Adrenal gland (tissue), 9 donors: ENCODE measurements at regions not wholly inside any gene's neighbourhood (a gene's known extent, or its start where the extent isn't known, plus 50 kb on each side); places are given as distances from the start of the nearest gene placed in this dataset.
A peak's percentile ranks its signal among the peaks of the same experiment; 100 is the strongest.

Experiments used
- DNase-seq, 7 donors: peaks; one replicate each; pipeline ENCODE4 v3.0.0-alpha.2; 2019 to 2020
- H3K27ac ChIP-seq, 5 donors: fragments of 200-600 bp; sonication (generic) in 4 of 5; 1 replicate in 3 of 5; 2 replicates in 2 of 5; pipeline versions ENCODE4 v1.5.1 to v1.8.0; 2016 to 2020; ENCODE audit warnings: mild to moderate bottlenecking in 1 of 5
- H3K27me3 ChIP-seq: fragments of 200-600 bp; 2 replicates; pipeline ENCODE4 v1.8.0; 2021
- H3K36me3 ChIP-seq, 2 donors: fragments of 200-600 bp; replicated peaks in 1 of 2; 1 replicate in 1 of 2; 2 replicates in 1 of 2; pipeline versions ENCODE4 v1.5.1 to v1.8.0; 2018 to 2022
- H3K4me1 ChIP-seq, 2 donors: fragments of 200-600 bp; replicated peaks in 1 of 2; 1 replicate in 1 of 2; 2 replicates in 1 of 2; pipeline versions ENCODE4 v1.5.1 to v1.8.0; 2018 to 2021
- H3K4me3 ChIP-seq, 4 donors: fragments of 200-600 bp; sonication (generic) in 3 of 4; one replicate each; pipeline ENCODE4 v1.5.1; 2016 to 2018
- H3K9me3 ChIP-seq, 3 donors: fragments of 200-600 bp; sonication (generic) in 1 of 3; replicated peaks in 1 of 3; 1 replicate in 2 of 3; 2 replicates in 1 of 3; pipeline versions ENCODE4 v1.5.1 to v1.8.0; 2016 to 2021
- POLR2A ChIP-seq, 2 donors: fragments of 450-650 bp; IDR thresholded peaks; one replicate each; pipeline ENCODE4 v1.6.1; 2017; ENCODE audit warnings: antibody characterized with exemption in 2 of 2, mild to moderate bottlenecking in 2 of 2, moderate library complexity in 1 of 2
- WGBS, 4 donors: extraction: QIAGEN DNeasy Blood & Tissue Kit in 2 of 4; methylation state at CpG; one replicate each; pipeline versions ENCODE4 v1.1.5 to v1.1.7; 2013 to 2017; 5-methylcytosine and 5-hydroxymethylcytosine counted together
- intact Hi-C, 2 donors: fragments of 100-400 bp; cut with DNase I; formaldehyde crosslinking; loops; one replicate each; pipeline versions ENCODE4 v1.14.1 to v1.15.0; 2022 to 2023
- TF ChIP-seq, protein P1 (sequence below), 6 experiments: fragments of 450-650 bp in 4 of 6; fragments of 200-600 bp in 2 of 6; sonication (generic) in 1 of 6; IDR thresholded peaks; 1 replicate in 5 of 6; 2 replicates in 1 of 6; pipeline versions ENCODE4 v1.5.1 to v1.8.0; 2016 to 2021; ENCODE audit warnings: antibody characterized with exemption in 6 of 6, mild to moderate bottlenecking in 2 of 6, moderate library complexity in 1 of 6
- donor health status: healthy with polysubstance abuse.
- donor health status: Bipolar disorder and iron deficiency.
- donor health status: DM: yes; HTN: yes; CAD: no.
- donor health status: DM: no; HTN: no; CAD: no.
- donor health status: DM: no; HTN: no; CAD: no.

GRCh38 chr2:134078354-134078753 is 175.5 kb upstream of the MGAT5 start:
- Histone ChIP-seq H3K4me3 (no peak overlapping the region), H3K36me3 (no peaks in the 10 kb centered on the region), H3K27me3 (no peaks in the 10 kb centered on the region), H3K27ac (peak overlapping the region in 1 of 5 donors; percentile 2), H3K9me3 (no peaks in the 10 kb centered on the region), H3K4me1 (peaks cover 1 to 4% of the 10 kb centered on the region in 2 donors)
- intact Hi-C loops: no loop called here
- no peak for TF ChIP-seq POLR2A (IDR thresholded peaks at IDR 0.05)
- TF ChIP-seq, protein P1, sequence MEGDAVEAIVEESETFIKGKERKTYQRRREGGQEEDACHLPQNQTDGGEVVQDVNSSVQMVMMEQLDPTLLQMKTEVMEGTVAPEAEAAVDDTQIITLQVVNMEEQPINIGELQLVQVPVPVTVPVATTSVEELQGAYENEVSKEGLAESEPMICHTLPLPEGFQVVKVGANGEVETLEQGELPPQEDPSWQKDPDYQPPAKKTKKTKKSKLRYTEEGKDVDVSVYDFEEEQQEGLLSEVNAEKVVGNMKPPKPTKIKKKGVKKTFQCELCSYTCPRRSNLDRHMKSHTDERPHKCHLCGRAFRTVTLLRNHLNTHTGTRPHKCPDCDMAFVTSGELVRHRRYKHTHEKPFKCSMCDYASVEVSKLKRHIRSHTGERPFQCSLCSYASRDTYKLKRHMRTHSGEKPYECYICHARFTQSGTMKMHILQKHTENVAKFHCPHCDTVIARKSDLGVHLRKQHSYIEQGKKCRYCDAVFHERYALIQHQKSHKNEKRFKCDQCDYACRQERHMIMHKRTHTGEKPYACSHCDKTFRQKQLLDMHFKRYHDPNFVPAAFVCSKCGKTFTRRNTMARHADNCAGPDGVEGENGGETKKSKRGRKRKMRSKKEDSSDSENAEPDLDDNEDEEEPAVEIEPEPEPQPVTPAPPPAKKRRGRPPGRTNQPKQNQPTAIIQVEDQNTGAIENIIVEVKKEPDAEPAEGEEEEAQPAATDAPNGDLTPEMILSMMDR (IDR thresholded peaks at IDR 0.05): no peak
- 0 to 11% (median 6%) methylated on average over 1 of the region's 1 CpG for WGBS, 4 donors
- peak in 1 of 7 donors; percentile 54 for DNase-seq

GRCh38 chr2:134079373-134079772 is 174.5 kb upstream of the MGAT5 start:
- no peak for DNase-seq
- no peak overlapping the region for H3K27ac ChIP-seq
- 83 to 92% (median 90%) methylated on average over 4 of the region's 4 CpGs for WGBS, 4 donors
- intact Hi-C loops: no loop called here
- H3K4me1 ChIP-seq: peaks cover 0 to 4% of the 10 kb centered on the region in 2 donors
- H3K27me3 ChIP-seq: no peaks in the 10 kb centered on the region
- no peak overlapping the region for H3K4me3 ChIP-seq
- no peaks in the 10 kb centered on the region for H3K36me3 ChIP-seq
- no peaks in the 10 kb centered on the region for H3K9me3 ChIP-seq
- no peak for TF ChIP-seq POLR2A (IDR thresholded peaks at IDR 0.05)
- TF ChIP-seq, protein P1 (IDR thresholded peaks at IDR 0.05): no peak

DNA sequence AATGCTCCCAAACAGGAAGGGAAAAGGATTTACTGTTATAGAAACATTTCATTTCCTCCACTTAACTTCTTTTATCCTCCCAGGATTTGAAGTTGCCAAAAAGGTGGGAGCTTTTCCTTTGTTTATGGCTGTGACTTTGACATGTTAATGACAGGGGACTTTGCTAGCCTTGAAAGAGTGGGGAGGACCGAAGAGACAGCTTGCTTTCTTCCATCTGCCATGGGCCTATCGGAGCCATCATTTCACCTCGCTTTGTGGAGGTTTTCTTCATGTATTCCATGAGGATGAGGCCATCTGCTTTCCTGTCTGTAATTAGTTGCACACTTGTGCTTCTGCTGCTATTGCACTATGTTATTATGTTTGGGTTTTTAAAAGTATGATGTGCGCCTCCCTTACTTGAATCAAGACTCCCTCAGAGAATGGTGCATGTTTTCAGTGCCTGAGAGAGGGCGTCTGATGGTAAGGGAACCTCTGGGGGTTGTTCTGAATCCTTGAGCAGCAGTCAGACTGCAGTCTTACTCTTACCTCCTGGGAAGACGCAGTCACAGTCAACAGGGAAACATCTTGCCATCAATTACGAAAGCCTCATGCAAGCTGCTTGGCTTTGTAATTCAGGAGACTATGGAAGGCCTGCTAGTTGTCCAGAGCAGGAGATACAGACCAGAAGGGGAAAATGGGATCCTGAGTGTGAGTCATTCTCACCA is 173.3 kb upstream of the MGAT5 start:
- TF ChIP-seq, protein P1 (IDR thresholded peaks at IDR 0.05): no peak
- whole genome bisulfite sequencing, 4 donors: 81 to 89% (median 85%) methylated on average over 7 of the region's 7 CpGs
- Histone ChIP-seq H3K36me3 (no peaks in the 10 kb centered on the region), H3K27me3 (no peaks in the 10 kb centered on the region), H3K4me3 (no peak overlapping the region), H3K4me1 (peaks cover 0 to 4% of the 10 kb centered on the region in 2 donors), H3K9me3 (no peaks in the 10 kb centered on the region), H3K27ac (no peak overlapping the region)
- intact Hi-C loops: no loop called here
- DNase-seq: no peak

DNA sequence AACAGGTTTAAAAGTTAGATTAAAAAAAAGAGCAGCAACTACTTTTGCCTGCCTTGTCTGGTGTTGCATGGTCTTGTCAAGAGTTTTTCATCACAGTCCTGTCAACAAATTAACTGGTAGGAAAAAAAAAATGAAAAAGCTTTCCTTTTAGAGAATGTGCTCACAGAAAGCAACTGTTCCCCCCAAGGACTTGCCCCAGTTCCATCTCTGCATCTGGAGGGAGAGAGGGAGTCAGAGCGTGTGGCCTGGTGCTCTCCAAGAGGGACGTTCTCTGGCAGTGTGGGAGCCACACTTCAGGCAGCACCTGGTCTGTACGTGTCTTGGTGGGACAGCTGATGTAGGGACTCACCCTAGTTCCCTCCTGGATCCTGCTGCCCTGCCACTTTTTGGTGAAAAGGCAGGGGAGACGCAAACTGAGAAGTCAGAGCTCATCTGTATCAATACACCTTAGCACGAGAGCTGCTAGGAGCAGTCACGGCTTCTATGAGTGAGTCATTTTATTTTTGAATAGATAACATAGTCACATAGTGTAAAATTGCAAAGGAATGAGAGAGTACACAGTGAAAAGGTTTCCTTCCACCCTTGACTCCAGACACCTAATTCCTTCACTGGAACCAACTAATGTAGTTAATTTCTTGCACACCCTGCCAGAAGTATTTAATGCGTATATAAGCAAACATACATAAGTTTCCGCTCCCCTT is 172.5 kb upstream of the MGAT5 start:
- no peaks in the 10 kb centered on the region for H3K27me3 ChIP-seq
- WGBS, 4 donors: 76 to 84% (median 80%) methylated on average over 8 of the region's 8 CpGs
- TF ChIP-seq, protein P1 (IDR thresholded peaks at IDR 0.05): no peak
- no peak for DNase-seq
- peaks cover 0 to 4% of the 10 kb centered on the region in 2 donors for H3K4me1 ChIP-seq
- H3K9me3 ChIP-seq: no peaks in the 10 kb centered on the region
- no peaks in the 10 kb centered on the region for H3K36me3 ChIP-seq
- intact Hi-C loops: no loop called here
- H3K27ac ChIP-seq: no peak overlapping the region
- no peak overlapping the region for H3K4me3 ChIP-seq
